IMR-90 (cell line): ENCODE measurements at regions not wholly inside any gene's neighbourhood (a gene's known extent, or its start where the extent isn't known, plus 50 kb on each side); places are given as distances from the start of the nearest gene placed in this dataset.

Experiments used
- ATAC-seq: fragments of 200-7000 bp; cut with Tn5 transposase; 2 replicates; pipeline ENCODE4 v1.9.1; 2020; ENCODE audit warnings: low read depth, mild to moderate bottlenecking, moderate library complexity
- BruUV-seq: library from RNA; stranded (reverse); fragments of 400-500 nt; replicated peaks from 2 replicates; lab custom pipeline; 2021; lab: Mats Ljungman, UMichigan
- CTCF ChIA-PET: fragments of 300-600 bp; formaldehyde crosslinking; extraction: SDS; loops from one replicate; lab custom pipeline; 2021; ENCODE audit warnings: antibody characterized with exemption; lab: Yijun Ruan, JAX
- POLR2A ChIA-PET: fragments of 300-600 bp; sonication (Branson Sonifier 250); formaldehyde crosslinking; loops from one replicate; lab custom pipeline; 2022; ENCODE audit warnings: antibody characterized with exemption; ENCODE audit not compliant: unreplicated experiment; lab: Charles Lee
- DNase-seq: peaks from one replicate; pipeline ENCODE4 v3.0.0; 2013
- H2AFZ ChIP-seq: replicated peaks from 2 replicates; pipeline ENCODE3; 2013; ENCODE audit warnings: low read length, mild to moderate bottlenecking; ENCODE audit not compliant: poor library complexity
- H2AK5ac ChIP-seq: 2 replicates; pipeline ENCODE4 v1.6.1; 2013; ENCODE audit warnings: low read depth, low read length, inconsistent platforms
- H2AK9ac ChIP-seq: replicated peaks from 2 replicates; pipeline ENCODE3; 2013; ENCODE audit warnings: mild to moderate bottlenecking, low read depth, low read length, moderate library complexity; ENCODE audit not compliant: poor library complexity
- H2BK120ac ChIP-seq: 2 replicates; pipeline ENCODE4 v1.6.1; 2013; ENCODE audit warnings: low read depth, low read length, inconsistent platforms
- H2BK15ac ChIP-seq: 3 replicates; pipeline ENCODE4 v1.6.1; 2013; ENCODE audit warnings: low read depth, low read length, inconsistent platforms
- H2BK20ac ChIP-seq: 2 replicates; pipeline ENCODE4 v1.6.1; 2013; ENCODE audit warnings: low read depth, mild to moderate bottlenecking, inconsistent platforms, low read length, moderate library complexity
- H2BK5ac ChIP-seq: 2 replicates; pipeline ENCODE4 v1.6.1; 2013; ENCODE audit warnings: mild to moderate bottlenecking, low read depth, low read length, inconsistent platforms; ENCODE audit not compliant: poor library complexity, severe bottlenecking
- H3K14ac ChIP-seq: replicated peaks from 2 replicates; pipeline ENCODE4 v1.6.1; 2013; ENCODE audit warnings: low read depth, low read length, inconsistent platforms
- H3K18ac ChIP-seq: 2 replicates; pipeline ENCODE4 v1.6.1; 2013; ENCODE audit warnings: low read depth, low read length, control low read depth
- H3K23ac ChIP-seq: 2 replicates; pipeline ENCODE4 v1.6.1; 2013; ENCODE audit warnings: low read depth, low read length, inconsistent platforms
- H3K27ac ChIP-seq: 2 replicates; pipeline ENCODE4 v1.5.1; 2013; ENCODE audit warnings: mild to moderate bottlenecking, control low read depth, low read length; ENCODE audit not compliant: insufficient read depth
- H3K27me3 ChIP-seq: 2 replicates; pipeline ENCODE4 v1.6.1; 2013; ENCODE audit warnings: low read length; ENCODE audit not compliant: control insufficient read depth, insufficient read depth
- H3K36me3 ChIP-seq: 2 replicates; pipeline ENCODE4 v1.6.1; 2013; ENCODE audit warnings: low read length, mixed read lengths; ENCODE audit not compliant: control insufficient read depth, insufficient read depth
- H3K4ac ChIP-seq: 2 replicates; pipeline ENCODE4 v1.6.1; 2013; ENCODE audit warnings: low read depth, low read length, inconsistent platforms
- H3K4me1 ChIP-seq: 2 replicates; pipeline ENCODE4 v1.6.1; 2013; ENCODE audit warnings: low read length, mixed read lengths; ENCODE audit not compliant: control insufficient read depth, insufficient read depth
- H3K4me2 ChIP-seq: 2 replicates; pipeline ENCODE4 v1.6.1; 2013; ENCODE audit warnings: low read depth, mild to moderate bottlenecking, control low read depth, low read length, moderate library complexity
- H3K4me3 ChIP-seq: 2 replicates; pipeline ENCODE4 v1.5.1; 2013; ENCODE audit warnings: low read depth, mild to moderate bottlenecking, control low read depth, low read length, moderate library complexity; ENCODE audit not compliant: insufficient read depth
- H3K56ac ChIP-seq: 2 replicates; pipeline ENCODE4 v1.6.1; 2013; ENCODE audit warnings: low read length, inconsistent platforms; ENCODE audit not compliant: insufficient read depth; ENCODE audit errors: extremely low read depth
- H3K79me1 ChIP-seq, 2 experiments: 2 replicates each; pipeline ENCODE4 v1.6.1; 2013; ENCODE audit warnings: low read length in 2 of 2, inconsistent platforms in 1 of 2, low read depth in 1 of 2
- H3K9ac ChIP-seq: 2 replicates; pipeline ENCODE4 v1.6.1; 2013; ENCODE audit warnings: low read depth, low read length, control low read depth
- H3K9me1 ChIP-seq: 2 replicates; pipeline ENCODE4 v1.6.1; 2013; ENCODE audit warnings: low read length, inconsistent platforms; ENCODE audit not compliant: insufficient read depth
- H3K9me3 ChIP-seq: 2 replicates; pipeline ENCODE4 v1.6.1; 2013; ENCODE audit warnings: low read length; ENCODE audit not compliant: control insufficient read depth, insufficient read depth
- H4K20me1 ChIP-seq: 2 replicates; pipeline ENCODE4 v1.6.1; 2013; ENCODE audit warnings: low read length, inconsistent platforms; ENCODE audit not compliant: insufficient read depth
- H4K5ac ChIP-seq: 2 replicates; pipeline ENCODE4 v1.6.1; 2013; ENCODE audit warnings: mild to moderate bottlenecking, low read depth, low read length, control low read depth
- H4K8ac ChIP-seq, 2 experiments: 2 replicates each; pipeline ENCODE4 v1.6.1; 2013; ENCODE audit warnings: low read depth in 2 of 2, low read length in 2 of 2, control low read depth in 1 of 2, inconsistent platforms in 1 of 2
- H4K91ac ChIP-seq: 2 replicates; pipeline ENCODE4 v1.6.1; 2013; ENCODE audit warnings: low read depth, low read length, inconsistent platforms; ENCODE audit not compliant: insufficient read depth
- BHLHE40 ChIP-seq: fragments of 150-350 bp; IDR thresholded peaks from 2 replicates; pipeline ENCODE4 v1.6.1; 2016; ENCODE audit warnings: mild to moderate bottlenecking, low read depth, low read length
- CHD1 ChIP-seq: IDR thresholded peaks from 2 replicates; pipeline ENCODE4 v1.6.1; 2012; ENCODE audit warnings: low read depth, low read length, improper control_type of control experiment
- FOS ChIP-seq: fragments of 150-350 bp; IDR thresholded peaks from 2 replicates; pipeline ENCODE4 v1.6.1; 2016; ENCODE audit warnings: low read depth, low read length
- POLR2A ChIP-seq: IDR thresholded peaks from 2 replicates; pipeline ENCODE4 v1.6.1; 2012; ENCODE audit warnings: mild to moderate bottlenecking, low read depth, low read length
- RAD21 ChIP-seq: IDR thresholded peaks from 2 replicates; pipeline ENCODE4 v1.6.1; 2012; ENCODE audit warnings: low read length, improper control_type of control experiment
- RFX5 ChIP-seq: IDR thresholded peaks from 2 replicates; pipeline ENCODE4 v1.8.0; 2012; ENCODE audit warnings: low read depth, mild to moderate bottlenecking, low read length, moderate library complexity
- SMC3 ChIP-seq: fragments of 150-350 bp; IDR thresholded peaks from 2 replicates; pipeline ENCODE4 v1.6.1; 2016; ENCODE audit warnings: low read depth, mild to moderate bottlenecking, antibody characterized with exemption, low read length, moderate library complexity
- WGBS, 2 experiments: methylation state at CpG; one replicate each; pipeline versions ENCODE4 v1.1.5 to v1.1.7; 2013; ENCODE audit warnings: missing lambda C conversion rate in 2 of 2; ENCODE audit not compliant: insufficient read length in 1 of 2; ENCODE audit errors: extremely low coverage in 2 of 2; 5-methylcytosine and 5-hydroxymethylcytosine counted together
- dilution Hi-C: fragments of 300-500 bp; cut with HindIII; formaldehyde crosslinking; loops from one replicate; pipeline ENCODE4 v1.14.3; 2018; ENCODE audit warnings: low sequenced_read_pairs; ENCODE audit not compliant: unreplicated experiment
- in situ Hi-C: fragments of 300-500 bp; cut with MboI; formaldehyde crosslinking; loops from 3 replicates; pipeline ENCODE4 v1.14.3; 2019; ENCODE audit warnings: low sequenced_read_pairs, inconsistent platforms, mixed read lengths
- intact Hi-C: fragments of 100-400 bp; cut with micrococcal nuclease; formaldehyde crosslinking; loops from 2 replicates; pipeline ENCODE4 v1.10.0; 2022
- TF ChIP-seq, protein P1 (sequence below): fragments of 150-350 bp; IDR thresholded peaks from 2 replicates; pipeline ENCODE4 v1.6.1; 2017; ENCODE audit warnings: mild to moderate bottlenecking, antibody characterized with exemption, low read length, low read depth

DNA sequence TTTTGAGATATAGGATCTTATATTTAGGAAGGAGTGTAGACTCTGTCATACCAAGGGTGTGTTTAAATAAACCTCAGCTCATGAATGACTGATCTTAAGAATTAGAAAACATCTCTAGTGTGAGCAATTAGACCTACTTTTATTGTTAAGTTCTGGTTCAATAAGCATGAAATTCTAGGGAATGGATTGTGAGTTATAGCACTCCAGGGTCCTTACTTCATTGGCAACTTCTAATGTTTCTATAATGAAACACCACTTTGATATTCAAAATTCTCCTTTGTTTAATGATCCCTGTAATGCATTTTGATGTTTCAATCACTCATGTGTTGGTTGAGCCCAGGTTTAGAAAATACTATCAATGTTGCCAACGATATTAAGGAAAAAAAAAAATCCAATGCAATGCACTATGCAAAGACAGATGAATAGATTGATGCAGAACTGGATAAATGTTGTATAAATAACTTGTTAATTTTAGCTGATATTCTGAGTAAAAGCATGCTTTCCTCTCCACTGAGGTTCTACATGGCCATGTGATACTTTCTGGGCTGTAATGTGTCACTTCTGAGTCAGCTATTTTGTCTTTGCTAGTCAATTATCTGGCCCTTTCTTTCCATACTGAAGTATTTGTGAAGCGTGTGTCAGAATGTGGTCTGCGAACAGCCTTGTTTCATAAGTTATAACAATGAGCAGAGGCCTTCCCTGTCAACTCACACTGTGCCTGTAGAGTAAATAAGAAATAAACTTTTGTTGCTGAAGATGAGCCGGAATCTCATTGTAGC, 1035.9 kb downstream of the PLOD2 start:
- WGBS, 2 experiments = no CpG with 5 or more reads among the region's 4 CpGs
- in situ Hi-C loops = no loop called here
- POLR2A ChIA-PET = no interaction called here
- TF ChIP-seq BHLHE40 (no peak), CHD1 (no peak), FOS (no peak), RAD21 (no peak), SMC3 (no peak), POLR2A (no peak), RFX5 (no peak)
- TF ChIP-seq, protein P1, sequence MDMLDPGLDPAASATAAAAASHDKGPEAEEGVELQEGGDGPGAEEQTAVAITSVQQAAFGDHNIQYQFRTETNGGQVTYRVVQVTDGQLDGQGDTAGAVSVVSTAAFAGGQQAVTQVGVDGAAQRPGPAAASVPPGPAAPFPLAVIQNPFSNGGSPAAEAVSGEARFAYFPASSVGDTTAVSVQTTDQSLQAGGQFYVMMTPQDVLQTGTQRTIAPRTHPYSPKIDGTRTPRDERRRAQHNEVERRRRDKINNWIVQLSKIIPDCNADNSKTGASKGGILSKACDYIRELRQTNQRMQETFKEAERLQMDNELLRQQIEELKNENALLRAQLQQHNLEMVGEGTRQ = no peak
- Histone ChIP-seq H2BK5ac (no peak overlapping the region), H3K27me3 (no peaks in the 10 kb centered on the region), H4K8ac (no peak overlapping the region), H3K14ac (no peak overlapping the region), H3K4me1 (no peaks in the 10 kb centered on the region), H3K56ac (no peak overlapping the region), H3K36me3 (no peaks in the 10 kb centered on the region), H3K9me1 (no peaks in the 10 kb centered on the region), H3K4me3 (no peak overlapping the region), H3K18ac (no peak overlapping the region), H3K23ac (no peak overlapping the region), H3K9me3 (no peaks in the 10 kb centered on the region), H2BK120ac (no peak overlapping the region), H2BK20ac (no peak overlapping the region), H3K27ac (no peak overlapping the region), H4K91ac (no peak overlapping the region), H2BK15ac (no peak overlapping the region), H2AFZ (no peak overlapping the region), H4K5ac (no peak overlapping the region), H4K20me1 (no peaks in the 10 kb centered on the region), H3K4ac (no peak overlapping the region), H3K4me2 (no peak overlapping the region), H3K9ac (no peak overlapping the region), H3K79me1 (no peaks in the 10 kb centered on the region), H2AK5ac (no peak overlapping the region), H2AK9ac (no peak overlapping the region)
- intact Hi-C loops = no loop called here
- BruUV-seq = no TSS peak
- dilution Hi-C loops = no loop called here
- DNase-seq (no peak), ATAC-seq (no peak)
- CTCF ChIA-PET = no interaction called here
